Activated naive CD4-positive, alpha-beta T cell treated with anti-CD3 and anti-CD28 coated beads for 36 hours (primary cell): ENCODE measurements at regions not wholly inside any gene's neighbourhood (a gene's known extent, or its start where the extent isn't known, plus 50 kb on each side); places are given as distances from the start of the nearest gene placed in this dataset.

Experiments used
- CTCF ChIA-PET: fragments of 350-600 bp; sonication (Branson Sonifier 250); formaldehyde crosslinking; loops from one replicate; lab custom pipeline; 2021; ENCODE audit warnings: antibody characterized with exemption; lab: Charles Lee
- DNase-seq: peaks from one replicate; pipeline ENCODE4 v3.0.0-alpha.2; 2020
- H3K27ac Mint-ChIP-seq: one replicate; pipeline ENCODE4 v1.8.0; 2021; ENCODE audit warnings: mild to moderate bottlenecking, mixed read lengths
- H3K27me3 Mint-ChIP-seq: one replicate; pipeline ENCODE4 v1.8.0; 2021; ENCODE audit warnings: low read depth, mixed read lengths
- H3K36me3 Mint-ChIP-seq: one replicate; pipeline ENCODE4 v1.8.0; 2021; ENCODE audit warnings: low read depth, mixed read lengths
- H3K4me1 Mint-ChIP-seq: one replicate; pipeline ENCODE4 v1.8.0; 2021; ENCODE audit warnings: low read depth, mixed read lengths
- H3K4me3 Mint-ChIP-seq: one replicate; pipeline ENCODE4 v1.8.0; 2021; ENCODE audit warnings: mild to moderate bottlenecking, moderate library complexity, mixed read lengths
- H3K9me3 Mint-ChIP-seq: one replicate; pipeline ENCODE4 v1.8.0; 2021; ENCODE audit warnings: mixed read lengths
- intact Hi-C: fragments of 100-400 bp; cut with micrococcal nuclease; formaldehyde crosslinking; loops from one replicate; pipeline ENCODE4 v1.15.1; 2023

DNA sequence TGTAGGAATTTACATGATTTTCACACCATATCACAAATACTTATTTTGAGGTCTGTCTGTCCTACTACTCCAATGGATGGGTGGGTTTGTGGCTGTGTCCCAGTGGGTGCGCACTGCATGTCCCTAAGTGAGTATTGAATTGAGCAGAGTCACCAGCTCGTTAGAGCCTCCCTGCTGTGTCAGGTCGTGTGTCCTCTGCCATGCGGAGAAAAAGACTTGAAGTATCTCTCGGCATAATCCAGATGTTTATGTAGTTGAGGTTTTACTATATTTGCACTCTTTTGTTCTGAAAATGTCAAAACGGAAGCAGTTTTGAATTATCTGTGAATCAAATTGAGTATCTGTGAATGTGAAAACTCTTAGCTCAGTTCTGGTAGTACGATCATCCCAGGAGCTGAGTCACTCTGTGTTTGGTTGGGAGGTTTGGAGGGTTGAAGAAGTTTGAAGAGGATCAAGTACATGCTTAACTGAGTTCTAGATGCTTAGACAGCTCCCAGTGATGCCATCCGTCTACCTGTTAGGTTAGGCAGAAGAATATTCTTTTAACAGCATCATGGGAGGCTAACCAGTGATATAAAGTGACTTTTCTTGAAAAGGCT, 194.2 kb downstream of the TENT4A start:
- intact Hi-C loops = no loop called here
- CTCF ChIA-PET = no interaction called here
- Mint-ChIP-seq H3K27me3 (peaks cover 3% of the 10 kb centered on the region), H3K9me3 (no peaks in the 10 kb centered on the region), H3K4me1 (no peaks in the 10 kb centered on the region), H3K36me3 (no peaks in the 10 kb centered on the region), H3K4me3 (no peak overlapping the region), H3K27ac (no peak overlapping the region)
- DNase-seq = no peak

DNA sequence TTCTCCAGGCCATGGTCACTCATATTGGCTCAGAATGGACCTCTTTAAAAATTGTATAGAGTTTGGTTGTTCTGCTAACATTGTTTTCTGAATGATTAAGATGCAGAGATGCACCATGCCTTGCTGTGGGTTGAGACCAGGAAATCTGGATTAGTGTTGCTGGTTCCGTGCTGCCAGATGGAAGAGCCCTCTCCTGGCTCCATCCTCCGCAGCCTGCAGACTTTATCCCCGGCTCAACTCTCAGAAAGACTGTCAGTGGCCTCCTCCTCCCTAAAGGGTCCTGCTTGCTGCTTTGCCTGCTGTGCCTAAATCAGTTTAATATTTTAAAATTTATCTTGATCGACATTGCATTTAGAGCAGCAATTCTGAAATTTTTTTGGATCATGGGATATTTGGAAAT, 196.7 kb downstream of the TENT4A start:
- no peak overlapping the region for H3K4me3 Mint-ChIP-seq
- intact Hi-C loops = no loop called here
- H3K27ac Mint-ChIP-seq = no peak overlapping the region
- CTCF ChIA-PET = no interaction called here
- no peaks in the 10 kb centered on the region for H3K4me1 Mint-ChIP-seq
- H3K27me3 Mint-ChIP-seq = peaks cover 6% of the 10 kb centered on the region
- no peaks in the 10 kb centered on the region for H3K9me3 Mint-ChIP-seq
- no peak for DNase-seq
- H3K36me3 Mint-ChIP-seq = no peaks in the 10 kb centered on the region

DNA sequence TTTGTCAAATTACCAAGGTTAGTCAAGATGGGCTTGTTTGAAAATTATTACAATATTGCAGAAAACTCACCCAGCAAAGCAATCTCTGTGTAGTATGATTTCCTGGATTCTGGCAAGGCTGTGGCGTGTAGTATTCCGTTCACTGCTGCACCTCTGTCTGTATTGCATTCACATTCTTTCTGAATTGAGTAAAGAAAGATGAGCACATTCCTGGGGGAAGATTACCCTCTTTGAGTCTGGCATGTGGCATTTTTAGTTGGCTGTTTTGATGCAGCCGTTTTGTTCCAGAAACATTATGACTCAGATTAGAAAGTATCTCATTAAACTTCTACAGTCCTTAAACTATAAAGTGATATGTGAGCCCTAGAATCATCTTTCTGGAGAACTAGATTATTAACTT, 197.7 kb downstream of the TENT4A start:
- Mint-ChIP-seq H3K4me3 (no peak overlapping the region), H3K27ac (no peak overlapping the region), H3K4me1 (no peaks in the 10 kb centered on the region), H3K9me3 (no peaks in the 10 kb centered on the region), H3K36me3 (no peaks in the 10 kb centered on the region), H3K27me3 (peaks cover 6% of the 10 kb centered on the region)
- DNase-seq = no peak
- CTCF ChIA-PET = no interaction called here
- intact Hi-C loops = no loop called here

DNA sequence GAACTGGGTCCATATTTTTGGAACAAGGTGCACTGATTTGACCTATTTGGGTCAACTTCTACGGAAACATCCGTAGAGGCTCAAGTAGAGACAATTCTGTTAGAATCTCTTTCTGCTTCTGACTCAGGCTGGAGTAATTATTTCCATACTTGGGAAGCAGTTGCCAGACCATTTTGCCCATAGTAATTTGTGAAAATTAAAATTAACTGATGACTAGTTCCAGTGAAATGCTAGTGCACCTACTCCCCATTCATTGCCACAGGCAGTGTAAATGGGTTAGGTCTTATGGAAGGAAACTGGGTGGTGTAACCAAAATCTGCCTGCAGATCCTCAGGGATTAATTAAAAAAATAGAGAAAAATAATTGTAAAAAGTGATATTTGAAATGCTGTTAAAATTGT, 201.1 kb downstream of the TENT4A start:
- intact Hi-C loops = no loop called here
- Mint-ChIP-seq H3K27ac (no peak overlapping the region), H3K36me3 (no peaks in the 10 kb centered on the region), H3K4me3 (no peak overlapping the region), H3K9me3 (peaks cover 4% of the 10 kb centered on the region), H3K27me3 (peaks cover 8% of the 10 kb centered on the region), H3K4me1 (no peaks in the 10 kb centered on the region)
- DNase-seq = no peak
- CTCF ChIA-PET = interaction anchor here (1.5 kb wide), 1 partner anchor 94 kb away, joined by 3 read pairs; no protein-coding TSS in a partner anchor

DNA sequence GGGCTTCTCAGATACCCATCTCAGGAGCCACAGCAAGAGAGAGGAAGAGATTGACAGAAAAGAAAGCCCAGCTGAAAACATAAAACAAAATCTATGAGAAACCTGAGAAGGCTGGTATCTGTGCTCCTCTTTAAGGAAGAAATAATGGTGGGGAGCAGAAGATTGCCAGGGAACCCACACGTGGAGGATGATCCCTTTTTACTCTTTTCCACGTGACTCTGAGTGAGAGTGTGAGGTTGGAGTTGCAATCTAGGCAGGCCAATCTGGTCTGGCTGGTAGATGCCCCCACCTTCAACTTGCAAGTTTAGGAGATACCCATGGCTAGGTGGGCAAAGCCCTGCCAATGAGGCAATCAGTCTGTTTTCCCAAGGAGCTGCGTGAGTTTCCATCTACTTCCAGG, 202.3 kb downstream of the TENT4A start:
- Mint-ChIP-seq H3K4me3 (no peak overlapping the region), H3K9me3 (peaks cover 4% of the 10 kb centered on the region), H3K27me3 (peaks cover 8% of the 10 kb centered on the region), H3K27ac (no peak overlapping the region), H3K4me1 (no peaks in the 10 kb centered on the region), H3K36me3 (no peaks in the 10 kb centered on the region)
- intact Hi-C loops = no loop called here
- DNase-seq = no peak
- CTCF ChIA-PET = interaction anchor here (1.5 kb wide), 1 partner anchor 95 kb away, joined by 3 read pairs; no protein-coding TSS in a partner anchor

DNA sequence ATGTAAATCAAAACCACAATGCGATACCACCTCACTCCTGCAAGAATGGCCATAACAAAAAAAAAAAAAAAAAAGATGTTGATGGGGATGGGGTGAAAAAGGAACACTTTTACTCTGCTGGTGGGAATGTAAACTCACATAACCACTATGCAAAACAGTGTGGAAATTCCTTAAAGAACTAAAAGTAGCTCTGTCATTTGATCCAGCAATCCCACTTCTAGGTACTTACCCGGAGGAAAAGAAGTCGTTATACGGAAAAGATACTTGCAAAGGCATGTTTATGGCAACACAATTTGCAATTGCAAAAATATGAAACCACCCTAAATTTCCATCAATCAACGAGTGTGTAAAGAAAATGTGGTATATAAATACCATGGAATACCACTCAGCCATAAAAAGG, 205.0 kb downstream of the TENT4A start:
- DNase-seq = no peak
- CTCF ChIA-PET = interaction anchor here (0.7 kb wide), 1 partner anchor 310 kb away, joined by 3 read pairs; no protein-coding TSS in a partner anchor
- peaks cover 11% of the 10 kb centered on the region for H3K9me3 Mint-ChIP-seq
- intact Hi-C loops = no loop called here
- peaks cover 6% of the 10 kb centered on the region for H3K27me3 Mint-ChIP-seq
- no peaks in the 10 kb centered on the region for H3K36me3 Mint-ChIP-seq
- no peaks in the 10 kb centered on the region for H3K4me1 Mint-ChIP-seq
- H3K27ac Mint-ChIP-seq = no peak overlapping the region
- no peak overlapping the region for H3K4me3 Mint-ChIP-seq

DNA sequence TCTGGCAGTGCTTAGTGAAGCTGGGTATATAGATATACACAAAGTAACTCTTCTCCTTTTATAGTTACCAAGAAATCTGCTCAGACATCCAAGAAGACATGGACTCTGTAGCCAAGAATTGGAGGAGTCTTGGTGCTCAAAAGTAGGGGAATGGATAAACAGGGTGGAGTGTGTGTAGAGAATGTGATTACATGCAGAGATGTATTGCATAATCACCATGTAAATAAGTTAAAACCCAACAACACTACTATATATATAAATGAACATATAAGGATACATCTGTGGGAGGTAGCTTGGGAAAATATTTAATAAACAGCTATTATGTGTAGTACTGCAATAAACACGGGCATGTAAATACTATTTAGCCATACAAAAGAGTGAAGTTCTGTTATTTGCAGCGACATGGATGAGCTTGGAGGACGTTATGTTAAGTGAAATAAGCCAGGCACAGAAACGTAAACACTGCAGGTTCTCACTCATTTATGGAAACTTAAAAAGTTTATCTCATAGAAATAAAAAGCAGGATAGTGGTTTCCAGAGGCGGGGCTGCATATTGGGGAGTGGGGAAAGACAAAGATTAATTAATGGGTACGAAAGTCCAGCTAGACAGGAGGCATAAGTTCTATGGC, 207.5 kb downstream of the TENT4A start:
- H3K27ac Mint-ChIP-seq = no peak overlapping the region
- peaks cover 5% of the 10 kb centered on the region for H3K27me3 Mint-ChIP-seq
- H3K4me3 Mint-ChIP-seq = no peak overlapping the region
- CTCF ChIA-PET = interaction anchor here (1.2 kb wide), 1 partner anchor 18 kb away, joined by 3 read pairs; no protein-coding TSS in a partner anchor
- no peaks in the 10 kb centered on the region for H3K36me3 Mint-ChIP-seq
- DNase-seq = no peak
- intact Hi-C loops = no loop called here
- H3K4me1 Mint-ChIP-seq = no peaks in the 10 kb centered on the region
- H3K9me3 Mint-ChIP-seq = peaks cover 11% of the 10 kb centered on the region

DNA sequence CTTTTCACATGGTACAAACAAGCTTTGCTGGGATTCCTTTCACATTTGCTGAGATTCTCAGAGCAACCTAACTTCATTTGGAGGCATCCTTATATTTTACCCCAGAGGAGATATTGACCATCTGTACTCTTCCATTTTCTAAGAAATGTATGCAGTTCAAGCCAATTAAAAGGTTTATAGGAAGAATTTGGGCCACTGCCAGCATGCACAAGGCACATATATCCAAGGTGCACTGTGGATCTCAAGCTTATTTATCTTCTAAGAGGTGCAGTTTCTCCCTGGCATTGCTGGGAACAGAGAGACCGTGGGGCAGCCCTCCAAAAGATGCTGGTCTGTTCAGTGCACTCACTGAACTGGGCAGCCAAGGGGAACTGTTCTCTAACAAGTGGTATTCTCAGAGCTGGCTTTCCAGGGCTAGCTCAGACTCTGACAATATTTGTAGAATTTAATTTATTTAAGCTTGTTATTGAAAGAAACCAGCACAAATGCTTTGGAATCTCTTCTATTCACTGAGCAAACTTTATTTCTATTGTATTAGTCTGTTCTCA, 213.3 kb downstream of the TENT4A start:
- no peaks in the 10 kb centered on the region for H3K36me3 Mint-ChIP-seq
- CTCF ChIA-PET = no interaction called here
- no peak overlapping the region for H3K27ac Mint-ChIP-seq
- DNase-seq = no peak
- no peaks in the 10 kb centered on the region for H3K4me1 Mint-ChIP-seq
- intact Hi-C loops = no loop called here
- H3K9me3 Mint-ChIP-seq = peaks cover 7% of the 10 kb centered on the region
- H3K4me3 Mint-ChIP-seq = no peak overlapping the region
- H3K27me3 Mint-ChIP-seq = peaks cover 4% of the 10 kb centered on the region

DNA sequence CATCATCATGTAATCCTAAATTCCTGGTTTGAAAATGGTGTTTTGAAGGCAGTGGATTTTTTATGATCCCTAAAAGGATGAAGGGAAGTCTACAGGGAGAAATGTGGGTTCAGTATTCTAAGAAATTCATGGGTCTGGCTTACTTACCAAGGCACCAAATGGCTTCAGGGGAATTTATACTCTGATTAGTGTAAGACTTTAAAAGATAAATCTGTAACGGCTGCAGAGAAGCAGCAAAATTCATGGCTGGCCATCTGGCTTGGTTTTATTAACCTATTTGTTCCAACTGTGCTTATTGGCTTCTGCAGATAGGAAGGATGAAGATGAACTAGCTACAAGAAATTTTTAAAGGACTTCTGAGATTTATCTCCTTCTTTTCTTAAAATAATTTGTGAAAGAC, 222.8 kb downstream of the TENT4A start:
- no peaks in the 10 kb centered on the region for H3K4me1 Mint-ChIP-seq
- intact Hi-C loops = no loop called here
- H3K27ac Mint-ChIP-seq = no peak overlapping the region
- CTCF ChIA-PET = no interaction called here
- no peaks in the 10 kb centered on the region for H3K36me3 Mint-ChIP-seq
- DNase-seq = no peak
- no peaks in the 10 kb centered on the region for H3K9me3 Mint-ChIP-seq
- H3K27me3 Mint-ChIP-seq = peaks cover 10% of the 10 kb centered on the region
- H3K4me3 Mint-ChIP-seq = no peak overlapping the region

DNA sequence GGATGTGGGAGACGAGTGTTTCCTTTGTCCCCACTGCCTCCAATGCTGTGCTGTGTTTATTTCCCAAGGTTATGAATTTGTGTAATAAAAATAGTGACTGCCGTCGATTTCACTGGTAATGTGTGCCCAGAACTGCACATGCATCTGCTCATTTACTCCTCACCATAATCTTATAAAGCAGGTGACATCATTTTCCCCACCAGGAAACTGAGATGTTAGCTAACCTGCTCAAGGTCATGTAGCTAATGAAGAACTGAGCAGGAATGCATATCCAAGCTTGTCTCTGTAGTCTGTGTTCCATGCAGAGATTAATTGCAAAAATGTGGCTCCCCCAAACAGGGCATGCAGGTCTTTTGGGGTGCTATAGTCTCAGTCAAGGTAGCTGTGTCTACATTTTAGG, 224.4 kb downstream of the TENT4A start:
- no peaks in the 10 kb centered on the region for H3K4me1 Mint-ChIP-seq
- H3K4me3 Mint-ChIP-seq = no peak overlapping the region
- intact Hi-C loops = no loop called here
- H3K9me3 Mint-ChIP-seq = no peaks in the 10 kb centered on the region
- DNase-seq = no peak
- H3K36me3 Mint-ChIP-seq = no peaks in the 10 kb centered on the region
- CTCF ChIA-PET = no interaction called here
- H3K27me3 Mint-ChIP-seq = peaks cover 10% of the 10 kb centered on the region
- H3K27ac Mint-ChIP-seq = no peak overlapping the region

DNA sequence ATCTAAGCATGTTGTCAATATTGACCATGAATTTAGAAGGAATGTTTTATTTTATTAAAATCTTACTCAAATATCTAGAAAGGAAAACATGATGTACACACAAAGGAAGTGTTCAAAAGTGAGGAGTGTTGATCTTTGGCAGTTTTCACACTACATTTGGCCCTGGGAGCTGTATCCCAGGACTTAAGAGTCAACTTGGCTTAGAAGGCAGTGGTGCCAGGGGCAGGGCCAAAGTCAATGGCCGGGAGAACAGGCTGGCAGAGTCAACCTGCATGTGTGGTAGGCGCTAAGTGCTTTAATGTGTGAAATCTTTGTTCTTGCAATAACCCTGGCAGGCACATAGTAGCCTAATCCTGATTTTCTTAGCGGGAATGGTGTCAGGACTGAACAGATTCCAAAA, 228.4 kb downstream of the TENT4A start:
- intact Hi-C loops = no loop called here
- CTCF ChIA-PET = no interaction called here
- Mint-ChIP-seq H3K27me3 (peaks cover 3% of the 10 kb centered on the region), H3K4me1 (no peaks in the 10 kb centered on the region), H3K9me3 (no peaks in the 10 kb centered on the region), H3K4me3 (no peak overlapping the region), H3K27ac (no peak overlapping the region), H3K36me3 (no peaks in the 10 kb centered on the region)
- no peak for DNase-seq

DNA sequence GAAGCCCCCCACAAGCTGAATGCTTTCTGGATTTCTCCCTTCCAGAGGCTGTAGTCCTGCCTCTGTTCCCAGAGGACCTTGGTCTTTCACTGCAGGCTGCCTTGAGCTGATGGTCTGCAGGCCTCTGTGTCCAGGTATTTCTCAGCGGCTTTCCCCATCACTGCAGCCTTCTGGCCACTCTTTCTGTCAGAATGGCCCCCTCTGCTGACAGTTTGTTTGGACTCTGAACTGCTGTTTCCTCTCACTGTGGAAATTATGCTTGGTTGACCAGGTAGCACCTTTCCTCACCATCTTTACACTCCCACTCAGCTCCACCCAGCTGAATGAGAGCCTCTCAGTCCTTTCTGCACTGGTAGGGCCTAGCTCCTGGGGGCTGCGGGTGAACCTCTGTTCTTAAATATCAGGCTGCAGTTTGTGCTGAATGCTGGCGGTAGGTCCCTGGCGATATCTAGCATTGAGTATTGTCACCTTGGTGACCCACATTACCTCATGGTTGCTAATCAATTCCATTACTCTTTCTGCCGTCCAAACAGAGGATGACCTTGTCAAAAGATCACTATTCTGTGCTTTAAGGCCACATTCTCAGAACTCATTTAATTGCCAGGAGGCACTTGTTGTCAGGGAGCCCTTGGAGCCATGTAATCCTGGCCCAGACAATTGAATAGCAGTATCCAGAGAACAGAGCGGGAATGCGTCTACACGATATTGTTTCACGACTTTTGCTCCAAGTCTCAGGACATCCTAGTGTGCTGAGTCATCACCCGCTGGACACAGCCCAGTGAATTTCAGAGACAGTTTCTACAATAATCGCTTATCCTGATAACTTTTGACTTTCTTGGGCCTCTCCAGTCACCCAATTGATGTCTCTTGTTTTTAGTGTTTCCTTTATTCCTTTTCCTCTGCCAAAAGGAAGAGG, 230.2 kb downstream of the TENT4A start:
- H3K27ac Mint-ChIP-seq = no peak overlapping the region
- no peaks in the 10 kb centered on the region for H3K9me3 Mint-ChIP-seq
- peaks cover 2% of the 10 kb centered on the region for H3K27me3 Mint-ChIP-seq
- CTCF ChIA-PET = no interaction called here
- no peak overlapping the region for H3K4me3 Mint-ChIP-seq
- no peak for DNase-seq
- no peaks in the 10 kb centered on the region for H3K36me3 Mint-ChIP-seq
- no peaks in the 10 kb centered on the region for H3K4me1 Mint-ChIP-seq
- intact Hi-C loops = no loop called here
